SK-N-SH treated with all-trans-retinoic acid at 6 μM for 48 hours (cell line): ENCODE measurements at regions not wholly inside any gene's neighbourhood (a gene's known extent, or its start where the extent isn't known, plus 50 kb on each side); places are given as distances from the start of the nearest gene placed in this dataset.

Experiments
- ATAC-seq: fragments of 200-7000 bp; cut with Tn5 transposase; 3 replicates; pipeline ENCODE4 v1.9.1; 2020; ENCODE audit warnings: mild to moderate bottlenecking, moderate library complexity
- ARNTL ChIP-seq: fragments of 450-650 bp; formaldehyde crosslinking; IDR thresholded peaks from 2 replicates; pipeline ENCODE4 v1.5.0; 2020; ENCODE audit warnings: low read depth, mild to moderate bottlenecking, moderate library complexity, borderline replicate concordance
- CREB5 ChIP-seq: fragments of 250-450 bp; sonication (Bioruptor Pico); IDR thresholded peaks from 2 replicates; pipeline ENCODE4 v1.5.1; 2020; ENCODE audit warnings: low read depth, mild to moderate bottlenecking, moderate library complexity
- CSDC2 ChIP-seq: fragments of 250-450 bp; sonication (Bioruptor Pico); IDR thresholded peaks from 2 replicates; pipeline ENCODE4 v1.5.0; 2020; ENCODE audit warnings: mild to moderate bottlenecking, moderate library complexity
- CSRNP3 ChIP-seq: fragments of 250-450 bp; sonication (Bioruptor Pico); IDR thresholded peaks from 2 replicates; pipeline ENCODE4 v1.5.1; 2021; ENCODE audit warnings: mild to moderate bottlenecking, moderate library complexity
- ESRRG ChIP-seq: fragments of 250-450 bp; sonication (Bioruptor Pico); IDR thresholded peaks from 2 replicates; pipeline ENCODE4 v1.6.1; 2021; ENCODE audit warnings: mild to moderate bottlenecking
- GLIS3 ChIP-seq: fragments of 250-450 bp; sonication (Bioruptor Pico); IDR thresholded peaks from 2 replicates; pipeline ENCODE4 v1.5.0; 2020; ENCODE audit warnings: mild to moderate bottlenecking, moderate library complexity
- ISL1 ChIP-seq: fragments of 250-450 bp; sonication (Bioruptor Pico); IDR thresholded peaks from 2 replicates; pipeline ENCODE4 v2.1.2; 2022; ENCODE audit warnings: mild to moderate bottlenecking, moderate library complexity
- PATZ1 ChIP-seq: fragments of 250-450 bp; sonication (Bioruptor Pico); IDR thresholded peaks from 2 replicates; pipeline ENCODE4 v1.8.0; 2020; ENCODE audit warnings: mild to moderate bottlenecking, moderate library complexity, borderline replicate concordance
- PPARA ChIP-seq: fragments of 250-450 bp; sonication (Bioruptor Pico); IDR thresholded peaks from 2 replicates; pipeline ENCODE4 v1.5.0; 2020; ENCODE audit warnings: mild to moderate bottlenecking, borderline replicate concordance
- RARB ChIP-seq: fragments of 250-450 bp; sonication (Bioruptor Pico); IDR thresholded peaks from 2 replicates; pipeline ENCODE4 v1.8.0; 2021; ENCODE audit warnings: mild to moderate bottlenecking, moderate library complexity
- SNAI2 ChIP-seq: fragments of 250-450 bp; sonication (Bioruptor Pico); IDR thresholded peaks from 2 replicates; pipeline ENCODE4 v1.5.0; 2020; ENCODE audit warnings: mild to moderate bottlenecking, moderate library complexity
- TCF4 ChIP-seq: fragments of 250-450 bp; sonication (Bioruptor Pico); IDR thresholded peaks from 2 replicates; pipeline ENCODE4 v1.8.0; 2021; ENCODE audit warnings: mild to moderate bottlenecking, moderate library complexity, borderline replicate concordance
- TOX ChIP-seq: fragments of 250-450 bp; sonication (Bioruptor Pico); IDR thresholded peaks from 2 replicates; pipeline ENCODE4 v1.8.0; 2021; ENCODE audit warnings: mild to moderate bottlenecking, moderate library complexity, borderline replicate concordance
- TSHZ2 ChIP-seq: fragments of 250-450 bp; sonication (Bioruptor Pico); IDR thresholded peaks from 2 replicates; pipeline ENCODE4 v1.5.0; 2020; ENCODE audit warnings: mild to moderate bottlenecking, moderate library complexity
- ZC3H10 ChIP-seq: fragments of 250-450 bp; sonication (Bioruptor Pico); IDR thresholded peaks from 2 replicates; pipeline ENCODE4 v1.5.1; 2021; ENCODE audit warnings: mild to moderate bottlenecking, moderate library complexity
- ZFP3 ChIP-seq: fragments of 250-450 bp; sonication (Bioruptor Pico); IDR thresholded peaks from 2 replicates; pipeline ENCODE4 v1.5.0; 2020; ENCODE audit warnings: mild to moderate bottlenecking, moderate library complexity
- ZNF565 ChIP-seq: fragments of 450-650 bp; formaldehyde crosslinking; conservative IDR thresholded peaks from 2 replicates; pipeline ENCODE4 v1.5.0; 2020; ENCODE audit warnings: low read depth, mild to moderate bottlenecking, moderate library complexity
- ZNF70 ChIP-seq: fragments of 450-650 bp; formaldehyde crosslinking; IDR thresholded peaks from 2 replicates; pipeline ENCODE4 v1.5.0; 2020; ENCODE audit warnings: mild to moderate bottlenecking, moderate library complexity
- ZNF8 ChIP-seq: fragments of 450-650 bp; formaldehyde crosslinking; IDR thresholded peaks from 2 replicates; pipeline ENCODE4 v1.5.0; 2020; ENCODE audit warnings: mild to moderate bottlenecking, moderate library complexity

- TF ChIP-seq RARB (CRISPR knock-in tag) = no peak
- no peak for TF ChIP-seq CSDC2 (CRISPR knock-in tag)
- no peak for TF ChIP-seq ZNF565 (CRISPR knock-in tag)
- no peak for TF ChIP-seq ZFP3 (CRISPR knock-in tag)
- TF ChIP-seq ZC3H10 = no peak
- no peak for TF ChIP-seq PPARA
- ATAC-seq = no peak
Measured at GRCh38 chr18:6653880-6654279, 75.6 kb upstream of the ARHGAP28 start.

GRCh38 chr18:6659963-6660725, 69.4 kb upstream of the ARHGAP28 start:
- no peak for TF ChIP-seq TSHZ2 (CRISPR knock-in tag)
- no peak for TF ChIP-seq RARB (CRISPR knock-in tag)
- TF ChIP-seq PATZ1 = no peak
- TF ChIP-seq TOX (CRISPR knock-in tag) = no peak
- TF ChIP-seq SNAI2 (CRISPR knock-in tag) = no peak
- TF ChIP-seq ARNTL (CRISPR knock-in tag) = no peak
- TF ChIP-seq ESRRG (CRISPR knock-in tag) = no peak
- TF ChIP-seq GLIS3 = no peak
- TF ChIP-seq ISL1 (CRISPR knock-in tag) = no peak
- no peak for TF ChIP-seq ZFP3 (CRISPR knock-in tag)
- no peak for TF ChIP-seq ZNF8
- TF ChIP-seq TCF4 = no peak
- TF ChIP-seq CSDC2 (CRISPR knock-in tag) = no peak
- no peak for TF ChIP-seq ZNF70
- TF ChIP-seq PPARA = no peak
- TF ChIP-seq ZC3H10 = no peak
- no peak for TF ChIP-seq CREB5 (CRISPR knock-in tag)
- no peak for ATAC-seq

- TF ChIP-seq TCF4 (0 out of 2 replicates have a peak, but pooled peaks have one; percentile 23), TOX (CRISPR knock-in tag) (no peak), ISL1 (CRISPR knock-in tag) (peak; percentile 95), CREB5 (CRISPR knock-in tag) (peak; percentile 38; the same call in 1 of the 2 replicates)
- ATAC-seq = no peak; the same call in 2 of the 3 replicates
Measured at GRCh38 chr18:6661692-6662415, 67.7 kb upstream of the ARHGAP28 start.

- TF ChIP-seq TSHZ2 (CRISPR knock-in tag) = peak; percentile 81; the same call in 1 of the 2 replicates
- TF ChIP-seq CSRNP3 (CRISPR knock-in tag) = 0 out of 2 replicates have a peak, but pooled peaks have one; percentile 35
- TF ChIP-seq PATZ1 = no peak
- TF ChIP-seq ZNF8 = peak; percentile 91
- TF ChIP-seq TCF4 = peak; percentile 97
- peak; percentile 82 for ATAC-seq
Measured at GRCh38 chr18:6666012-6666685, 63.4 kb upstream of the ARHGAP28 start.
